ACC112 (cell line): ENCODE measurements at regions not wholly inside any gene's neighbourhood (a gene's known extent, or its start where the extent isn't known, plus 50 kb on each side); places are given as distances from the start of the nearest gene placed in this dataset.

Experiments used
- H2AFZ ChIP-seq: fragments of 200-600 bp; sonication (generic); one replicate; pipeline ENCODE4 v1.6.0; 2017; ENCODE audit warnings: antibody characterized with exemption, low read length; ENCODE audit not compliant: unreplicated experiment
- H3K27ac ChIP-seq: fragments of 200-600 bp; sonication (generic); 2 replicates; pipeline ENCODE4 v1.5.1; 2014; ENCODE audit warnings: low read depth, mild to moderate bottlenecking, antibody characterized with exemption, low read length, moderate library complexity
- H3K27me3 ChIP-seq: fragments of 200-600 bp; sonication (generic); 2 replicates; pipeline ENCODE4 v1.6.1; 2014; ENCODE audit warnings: mild to moderate bottlenecking, antibody characterized with exemption, low read length, moderate library complexity, mixed read lengths; ENCODE audit not compliant: insufficient read depth
- H3K36me3 ChIP-seq: fragments of 200-600 bp; sonication (generic); 2 replicates; pipeline ENCODE4 v1.6.1; 2016; ENCODE audit warnings: mild to moderate bottlenecking, antibody characterized with exemption, low read length, moderate library complexity, mixed read lengths; ENCODE audit not compliant: insufficient read depth
- H3K4me1 ChIP-seq: fragments of 200-600 bp; sonication (generic); one replicate; pipeline ENCODE4 v1.6.1; 2016; ENCODE audit warnings: low read length, mixed read lengths; ENCODE audit not compliant: insufficient read depth, unreplicated experiment, control insufficient read depth
- H3K4me3 ChIP-seq: fragments of 200-600 bp; sonication (generic); 2 replicates; pipeline ENCODE4 v1.5.1; 2014; ENCODE audit warnings: mild to moderate bottlenecking, low read depth, low read length
- H3K79me2 ChIP-seq: fragments of 200-600 bp; sonication (generic); one replicate; pipeline ENCODE4 v1.6.0; 2016; ENCODE audit warnings: low read length; ENCODE audit not compliant: control insufficient read depth, unreplicated experiment, insufficient read depth

DNA sequence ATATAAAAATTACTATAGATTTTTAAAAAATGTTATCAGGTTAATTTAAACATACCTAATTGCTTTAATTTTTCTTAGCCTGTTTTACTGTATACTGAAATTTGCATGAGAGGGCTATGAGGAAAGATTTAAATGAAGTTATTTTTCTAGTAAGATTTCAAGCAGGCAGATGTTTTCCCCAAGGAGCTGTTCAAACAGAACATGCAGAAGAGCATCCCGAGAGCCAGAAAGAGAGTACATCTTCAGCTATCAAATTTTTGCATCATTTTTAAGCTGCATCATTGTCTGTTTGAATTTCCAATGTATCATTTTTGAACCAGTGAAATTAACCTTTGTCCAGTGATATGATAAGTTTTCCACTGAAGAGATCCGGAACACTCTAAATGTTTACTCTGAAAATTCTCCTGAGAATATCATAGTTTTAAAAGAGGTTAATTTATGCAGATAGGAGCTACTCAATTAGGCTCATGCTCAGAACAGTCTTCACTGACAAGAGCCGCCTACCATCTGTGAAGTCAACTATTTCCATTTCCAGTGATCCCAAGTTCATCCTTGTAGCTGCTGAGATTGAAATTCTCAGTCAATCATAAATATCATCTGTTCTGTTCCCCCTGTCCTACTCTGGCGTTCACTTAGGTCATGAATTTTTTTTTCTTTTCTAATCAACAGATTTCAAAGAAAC is 467.7 kb upstream of the NBEA start:
- H3K4me3 ChIP-seq: no peak overlapping the region
- no peak overlapping the region for H2AFZ ChIP-seq
- peaks cover 4% of the 10 kb centered on the region for H3K4me1 ChIP-seq
- no peaks in the 10 kb centered on the region for H3K27me3 ChIP-seq
- H3K79me2 ChIP-seq: no peaks in the 10 kb centered on the region
- no peak overlapping the region for H3K27ac ChIP-seq
- no peaks in the 10 kb centered on the region for H3K36me3 ChIP-seq

DNA sequence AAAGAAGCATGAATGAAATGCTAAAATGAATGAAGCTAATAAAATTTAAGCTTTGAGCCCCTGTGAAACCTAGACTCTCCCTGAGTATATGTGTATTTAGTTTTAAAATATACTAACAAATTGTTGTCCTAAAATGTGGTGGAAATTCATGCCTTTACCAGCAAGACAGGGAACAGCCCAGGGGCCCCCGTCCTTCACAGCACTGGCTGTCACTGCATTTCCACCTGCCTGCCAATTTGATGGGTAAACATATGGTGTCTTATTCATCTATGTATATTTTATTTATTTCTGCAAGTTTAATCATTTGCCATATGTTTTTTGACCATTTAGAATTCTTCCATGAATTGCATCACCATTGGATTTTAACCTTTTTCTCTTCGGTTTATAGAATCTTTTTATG is 463.7 kb upstream of the NBEA start:
- H3K79me2 ChIP-seq: no peaks in the 10 kb centered on the region
- H2AFZ ChIP-seq: no peak overlapping the region
- H3K36me3 ChIP-seq: no peaks in the 10 kb centered on the region
- H3K4me3 ChIP-seq: no peak overlapping the region
- H3K27ac ChIP-seq: no peak overlapping the region
- no peaks in the 10 kb centered on the region for H3K27me3 ChIP-seq
- H3K4me1 ChIP-seq: no peaks in the 10 kb centered on the region

DNA sequence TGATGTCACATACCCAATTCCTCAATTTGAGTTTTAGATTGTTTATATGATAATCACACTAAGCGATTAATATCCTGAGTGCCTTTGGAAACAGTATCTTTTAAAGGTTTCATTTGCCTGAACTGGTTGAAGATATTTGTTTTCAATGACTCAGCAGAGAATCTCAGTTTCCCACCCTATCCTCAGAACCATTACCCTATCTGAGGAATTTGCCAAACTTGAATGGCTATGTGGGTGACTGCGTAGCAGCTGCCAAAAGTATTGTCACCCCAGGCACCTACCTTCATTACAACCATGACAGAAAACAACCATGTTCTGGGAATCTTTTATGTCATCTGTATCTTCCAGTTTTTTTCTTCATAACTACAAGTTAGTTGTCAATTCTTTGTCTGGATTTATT is 440.1 kb upstream of the NBEA start:
- no peak overlapping the region for H3K27ac ChIP-seq
- H3K4me3 ChIP-seq: no peak overlapping the region
- H3K4me1 ChIP-seq: no peaks in the 10 kb centered on the region
- H3K27me3 ChIP-seq: no peaks in the 10 kb centered on the region
- no peaks in the 10 kb centered on the region for H3K79me2 ChIP-seq
- no peaks in the 10 kb centered on the region for H3K36me3 ChIP-seq
- no peak overlapping the region for H2AFZ ChIP-seq

DNA sequence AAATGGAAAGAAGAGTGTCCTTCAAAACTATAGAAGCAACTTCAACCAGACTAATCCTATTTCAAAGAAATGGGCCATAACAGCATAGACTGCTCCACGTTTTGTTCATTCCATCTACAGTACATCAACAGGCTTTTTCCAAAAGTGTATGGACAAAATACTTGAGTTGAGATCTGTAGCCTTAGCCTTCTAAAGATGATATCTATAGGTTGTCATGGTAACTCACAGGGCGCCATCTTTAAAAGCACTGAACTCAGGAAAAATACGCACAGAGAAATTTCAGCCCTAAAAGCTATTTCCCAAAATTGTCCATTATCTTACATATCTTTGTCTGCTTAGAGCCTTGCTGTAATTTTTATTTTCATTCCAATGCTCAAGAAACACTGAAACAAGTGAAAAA is 439.4 kb upstream of the NBEA start:
- Histone ChIP-seq H3K27ac (no peak overlapping the region), H3K36me3 (no peaks in the 10 kb centered on the region), H3K4me3 (no peak overlapping the region), H3K27me3 (no peaks in the 10 kb centered on the region), H3K4me1 (no peaks in the 10 kb centered on the region), H2AFZ (no peak overlapping the region), H3K79me2 (no peaks in the 10 kb centered on the region)

DNA sequence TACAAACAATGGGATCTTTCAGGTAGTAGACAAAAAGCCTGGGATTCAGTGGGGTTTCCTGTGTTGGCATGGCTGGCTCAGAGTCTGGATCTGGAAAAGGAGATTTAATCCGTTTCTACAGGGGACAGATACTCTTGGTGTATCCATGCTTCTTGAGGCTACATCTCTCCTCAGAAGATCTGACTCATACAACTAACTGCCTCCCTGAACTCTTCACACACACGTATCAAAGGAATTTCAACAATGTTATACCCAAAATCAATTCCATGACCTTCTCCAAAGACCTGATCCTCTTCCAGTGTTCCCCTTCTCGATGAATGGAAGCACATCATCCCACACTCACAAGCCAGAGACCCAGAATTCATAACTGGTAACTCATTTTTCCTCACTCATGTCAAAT is 435.3 kb upstream of the NBEA start:
- Histone ChIP-seq H3K79me2 (no peaks in the 10 kb centered on the region), H3K4me1 (no peaks in the 10 kb centered on the region), H2AFZ (no peak overlapping the region), H3K27ac (no peak overlapping the region), H3K36me3 (no peaks in the 10 kb centered on the region), H3K4me3 (no peak overlapping the region), H3K27me3 (no peaks in the 10 kb centered on the region)

DNA sequence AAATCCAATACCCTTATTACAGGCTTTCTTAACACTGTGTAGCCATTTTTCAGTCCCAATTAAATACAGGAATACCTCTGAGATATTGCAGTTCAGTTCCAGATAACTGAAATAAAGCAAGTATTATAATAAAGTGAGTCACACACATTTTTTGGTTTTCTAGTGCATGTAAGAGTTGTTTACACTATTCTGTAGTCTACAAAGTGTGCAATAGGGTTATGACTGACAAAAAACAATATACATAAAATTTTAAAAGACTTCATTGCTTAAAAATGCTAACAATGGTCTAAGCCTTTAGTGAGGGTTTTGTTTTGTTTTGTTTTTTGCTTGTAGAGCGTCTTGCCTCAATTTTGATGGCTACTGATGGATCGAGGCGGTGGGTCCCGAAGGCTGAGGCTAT is 434.4 kb upstream of the NBEA start:
- Histone ChIP-seq H3K4me1 (no peaks in the 10 kb centered on the region), H2AFZ (no peak overlapping the region), H3K36me3 (no peaks in the 10 kb centered on the region), H3K79me2 (no peaks in the 10 kb centered on the region), H3K27me3 (no peaks in the 10 kb centered on the region), H3K27ac (no peak overlapping the region), H3K4me3 (no peak overlapping the region)

DNA sequence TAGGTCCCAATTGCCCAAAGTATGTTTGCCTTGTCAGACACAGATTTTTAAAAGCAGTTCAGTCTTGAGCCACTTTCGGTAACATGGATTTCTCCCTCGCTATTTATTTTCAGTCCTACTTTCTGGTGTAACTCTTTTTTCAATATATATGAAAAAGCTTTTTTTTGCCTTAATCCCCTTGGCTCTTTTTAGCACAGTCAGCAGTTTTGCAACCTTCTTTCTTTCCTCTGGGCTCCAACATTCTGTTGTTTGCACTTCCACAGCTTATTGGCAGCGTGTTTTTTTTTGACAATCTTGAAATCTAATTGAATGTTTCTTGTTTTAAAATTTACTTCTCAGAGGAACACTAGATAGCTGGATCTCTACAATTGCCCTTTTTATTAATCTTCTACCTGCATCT is 429.3 kb upstream of the NBEA start:
- H3K36me3 ChIP-seq: no peaks in the 10 kb centered on the region
- H3K27ac ChIP-seq: no peak overlapping the region
- H3K4me3 ChIP-seq: no peak overlapping the region
- H2AFZ ChIP-seq: no peak overlapping the region
- no peaks in the 10 kb centered on the region for H3K4me1 ChIP-seq
- H3K27me3 ChIP-seq: no peaks in the 10 kb centered on the region
- H3K79me2 ChIP-seq: no peaks in the 10 kb centered on the region

DNA sequence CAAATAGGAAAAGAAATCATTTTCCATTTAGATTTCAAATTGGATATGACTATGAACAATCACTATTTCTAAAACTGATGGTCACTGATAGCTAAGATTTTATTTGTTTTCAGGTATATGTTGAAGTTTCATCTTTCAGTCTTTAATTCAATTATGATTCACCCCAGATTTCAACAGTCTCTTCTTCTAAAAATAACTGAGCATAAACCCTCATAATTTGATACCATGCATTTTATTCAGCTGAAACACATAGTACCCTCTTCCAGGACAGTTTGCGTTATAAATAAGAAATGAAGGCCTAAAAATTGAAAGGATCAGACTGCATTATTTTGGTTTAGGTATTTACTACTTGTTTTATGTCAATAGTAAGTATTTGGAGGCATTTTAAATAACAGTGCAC is 428.5 kb upstream of the NBEA start:
- Histone ChIP-seq H2AFZ (no peak overlapping the region), H3K27me3 (no peaks in the 10 kb centered on the region), H3K27ac (no peak overlapping the region), H3K4me1 (no peaks in the 10 kb centered on the region), H3K79me2 (no peaks in the 10 kb centered on the region), H3K4me3 (no peak overlapping the region), H3K36me3 (no peaks in the 10 kb centered on the region)

DNA sequence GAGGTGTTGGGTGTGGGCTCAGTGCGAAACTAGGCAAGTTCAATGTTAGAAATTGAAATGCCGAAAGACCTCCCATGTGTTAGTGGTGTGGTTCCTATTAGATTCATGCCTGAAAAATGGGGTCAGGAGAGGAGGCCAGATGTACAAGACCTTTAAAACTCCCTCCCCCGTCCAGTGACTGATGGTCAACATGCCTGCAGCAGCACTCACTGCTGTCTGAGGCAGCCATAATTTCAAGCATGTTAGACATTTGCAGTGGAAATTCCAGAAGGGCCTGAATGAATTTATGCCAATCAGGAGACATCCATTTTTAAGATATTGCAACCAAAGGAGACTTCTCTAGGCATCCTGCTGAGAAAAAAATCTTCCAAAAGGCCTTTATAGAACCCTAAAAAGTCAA is 426.9 kb upstream of the NBEA start:
- H3K79me2 ChIP-seq: no peaks in the 10 kb centered on the region
- no peak overlapping the region for H2AFZ ChIP-seq
- H3K4me3 ChIP-seq: no peak overlapping the region
- H3K36me3 ChIP-seq: no peaks in the 10 kb centered on the region
- no peaks in the 10 kb centered on the region for H3K4me1 ChIP-seq
- no peak overlapping the region for H3K27ac ChIP-seq
- no peaks in the 10 kb centered on the region for H3K27me3 ChIP-seq

DNA sequence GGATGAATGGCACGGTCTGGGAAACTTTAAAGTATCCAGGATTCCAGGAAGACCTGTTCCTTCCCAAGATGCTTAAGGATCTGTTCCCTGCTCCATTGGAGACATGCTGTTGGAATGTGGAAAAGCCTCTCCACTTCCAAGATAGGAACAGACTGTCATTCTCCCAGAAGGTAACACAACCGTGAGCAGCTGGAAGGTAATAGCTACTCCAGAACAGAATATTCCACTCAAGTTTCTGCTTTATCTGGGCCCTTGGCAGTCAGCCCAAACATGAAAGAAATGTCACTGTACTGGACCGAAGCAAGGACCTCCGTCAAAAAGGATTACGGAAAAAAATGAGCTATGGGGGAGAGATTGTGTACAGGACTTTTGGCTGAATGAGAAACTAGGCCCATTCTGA is 420.9 kb upstream of the NBEA start:
- Histone ChIP-seq H3K36me3 (no peaks in the 10 kb centered on the region), H2AFZ (no peak overlapping the region), H3K4me3 (no peak overlapping the region), H3K27ac (no peak overlapping the region), H3K4me1 (no peaks in the 10 kb centered on the region), H3K27me3 (no peaks in the 10 kb centered on the region), H3K79me2 (no peaks in the 10 kb centered on the region)

DNA sequence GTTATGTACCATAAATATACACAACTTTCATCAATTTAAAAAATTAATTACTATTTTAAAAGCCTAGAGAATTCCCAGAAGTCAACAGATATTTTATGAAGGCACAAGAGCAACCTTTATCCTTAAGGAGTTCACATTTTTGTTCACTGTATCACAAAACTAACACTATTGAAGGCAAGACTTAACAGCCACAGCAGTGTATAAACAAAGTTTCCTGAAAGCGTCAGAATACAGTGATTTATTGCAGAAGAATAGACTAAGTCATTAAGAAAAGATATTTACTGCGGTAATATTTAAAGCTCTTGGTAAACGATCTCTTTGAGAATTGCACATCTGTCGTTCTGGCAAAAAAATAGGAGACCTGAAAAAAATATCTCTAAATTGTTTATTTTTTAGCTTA is 419.3 kb upstream of the NBEA start:
- Histone ChIP-seq H3K36me3 (no peaks in the 10 kb centered on the region), H3K27me3 (peaks cover 3% of the 10 kb centered on the region; the same call in 1 of the 2 replicates), H2AFZ (no peak overlapping the region), H3K27ac (no peak overlapping the region), H3K4me1 (no peaks in the 10 kb centered on the region), H3K4me3 (no peak overlapping the region), H3K79me2 (no peaks in the 10 kb centered on the region)
